22Rv1 (cell line): ENCODE measurements at regions not wholly inside any gene's neighbourhood (a gene's known extent, or its start where the extent isn't known, plus 50 kb on each side); places are given as distances from the start of the nearest gene placed in this dataset.

Experiments used
- CTCF ChIP-seq: fragments of 450-650 bp; IDR thresholded peaks from 2 replicates; pipeline ENCODE4 v1.5.1; 2017; ENCODE audit warnings: mild to moderate bottlenecking
- ZFX ChIP-seq: fragments of 450-650 bp; IDR thresholded peaks from 2 replicates; pipeline ENCODE4 v1.6.1; 2017; ENCODE audit warnings: antibody characterized with exemption, borderline replicate concordance

- TF ChIP-seq CTCF (no peak), ZFX (no peak)
These were observed 83.8 kb downstream of the LINGO1 start for GRCh38 chr15:77548589-77549557.
